Activated T-cell treated with anti-CD3 and anti-CD28 coated beads, Interleukin-2, amount 50 U/mL, for 72 hours (primary cell): ENCODE measurements at regions not wholly inside any gene's neighbourhood (a gene's known extent, or its start where the extent isn't known, plus 50 kb on each side); places are given as distances from the start of the nearest gene placed in this dataset.
"Not testable (repeated sequence)": the region's sequence is repeated elsewhere in the genome, so short reads cannot be mapped to it uniquely, and the experiment has no call there.

Source experiments
- ATAC-seq, 2 donors: fragments of 150-1000 bp; cut with Tn5 transposase; replicated peaks in 1 of 2; 2 replicates each; pipeline ENCODE4 v1.10.0; 2021; ENCODE audit warnings: moderate library complexity in 2 of 2, mild to moderate bottlenecking in 1 of 2
- DNase-seq, 2 donors: peaks; one replicate each; pipeline ENCODE4 v3.0.0; 2021 to 2022; ENCODE audit warnings: mixed read lengths in 1 of 2
- H3K27ac Mint-ChIP-seq: one replicate; pipeline ENCODE4 v1.8.0; 2022; ENCODE audit warnings: mild to moderate bottlenecking, moderate library complexity, mixed read lengths
- H3K27me3 Mint-ChIP-seq: one replicate; pipeline ENCODE4 v1.8.0; 2022; ENCODE audit warnings: low read depth, mixed read lengths
- H3K36me3 Mint-ChIP-seq, 2 donors: one replicate each; pipeline ENCODE4 v1.8.0; 2022; ENCODE audit warnings: mixed read lengths in 2 of 2, mild to moderate bottlenecking in 1 of 2; ENCODE audit not compliant: insufficient read depth in 2 of 2
- H3K4me1 Mint-ChIP-seq: one replicate; pipeline ENCODE4 v1.8.0; 2022; ENCODE audit warnings: low read depth, mixed read lengths
- H3K4me3 Mint-ChIP-seq, 2 donors: one replicate each; pipeline ENCODE4 v1.8.0; 2022; ENCODE audit warnings: mild to moderate bottlenecking in 2 of 2, mixed read lengths in 2 of 2, moderate library complexity in 2 of 2
- H3K9me3 Mint-ChIP-seq, 2 donors: one replicate each; pipeline ENCODE4 v1.8.0; 2022; ENCODE audit warnings: mixed read lengths in 2 of 2

DNA sequence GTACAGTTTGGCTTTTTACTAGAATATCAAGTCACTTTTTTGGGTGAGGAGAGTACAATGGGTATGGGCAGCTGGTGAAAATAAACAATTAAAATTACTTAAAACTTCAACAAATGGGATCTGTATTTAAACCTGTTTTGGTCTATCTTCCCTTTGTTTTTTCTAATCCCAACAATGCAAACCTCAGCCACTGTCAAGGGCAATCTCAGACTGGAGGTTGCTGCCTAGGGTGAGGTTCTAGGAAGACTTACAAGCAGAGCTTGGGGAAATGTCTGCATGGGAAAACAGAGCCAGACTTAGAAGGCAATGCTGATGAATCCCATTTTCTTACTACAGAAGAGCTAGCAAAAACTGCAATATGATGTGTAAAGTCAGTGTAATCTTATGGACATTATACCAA, 1515.3 kb upstream of the TPTE start:
- H3K27me3 Mint-ChIP-seq, result peaks cover 49% of the 10 kb centered on the region
- not testable (repeated sequence) for ATAC-seq, H3K9me3 Mint-ChIP-seq

DNA sequence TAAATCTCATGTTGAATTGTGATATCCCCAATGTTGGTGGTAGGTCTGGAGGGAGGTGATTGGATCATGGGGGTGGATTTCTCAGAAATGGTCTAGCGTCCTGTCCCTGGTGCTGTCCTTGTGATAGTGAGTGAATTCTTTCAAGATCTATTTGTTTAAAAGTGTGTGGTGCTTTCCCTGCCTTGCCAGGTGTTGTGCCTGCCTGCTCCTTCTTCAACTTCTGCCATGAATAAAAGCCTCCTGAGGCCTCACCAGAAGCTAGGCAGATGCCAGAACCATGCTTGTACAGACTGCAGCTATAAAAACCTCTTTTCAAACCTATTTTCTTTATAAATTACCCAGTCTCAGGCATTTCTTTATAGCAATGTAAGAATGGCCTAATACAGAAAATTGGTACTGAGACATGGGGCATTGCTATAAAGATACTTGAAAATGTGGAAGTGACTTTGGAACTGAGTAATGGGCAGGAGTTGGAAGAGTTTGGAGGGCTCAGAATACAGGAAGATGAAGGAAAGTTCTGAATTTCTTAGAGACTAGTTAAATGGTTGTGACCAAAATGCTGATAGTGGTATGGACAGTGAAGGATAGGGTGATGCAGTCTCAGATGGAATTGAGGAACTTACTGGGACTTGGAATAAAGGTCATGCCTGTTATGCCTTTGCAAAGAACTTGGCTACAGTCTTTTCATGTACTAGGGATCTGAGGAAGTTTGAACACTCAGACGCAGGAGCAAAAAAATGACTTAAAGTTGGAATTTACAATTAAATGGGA, 1514.6 kb upstream of the TPTE start:
- peaks cover 56% of the 10 kb centered on the region for H3K27me3 Mint-ChIP-seq
- not testable (repeated sequence) for DNase-seq, H3K36me3 Mint-ChIP-seq, ATAC-seq, H3K27ac Mint-ChIP-seq, H3K4me3 Mint-ChIP-seq, H3K9me3 Mint-ChIP-seq, H3K4me1 Mint-ChIP-seq

More for the DNA sequence above, 1515.3 kb upstream of the TPTE start:
- not testable (repeated sequence) for H3K4me1 Mint-ChIP-seq, H3K36me3 Mint-ChIP-seq, DNase-seq, H3K27ac Mint-ChIP-seq, H3K4me3 Mint-ChIP-seq

DNA sequence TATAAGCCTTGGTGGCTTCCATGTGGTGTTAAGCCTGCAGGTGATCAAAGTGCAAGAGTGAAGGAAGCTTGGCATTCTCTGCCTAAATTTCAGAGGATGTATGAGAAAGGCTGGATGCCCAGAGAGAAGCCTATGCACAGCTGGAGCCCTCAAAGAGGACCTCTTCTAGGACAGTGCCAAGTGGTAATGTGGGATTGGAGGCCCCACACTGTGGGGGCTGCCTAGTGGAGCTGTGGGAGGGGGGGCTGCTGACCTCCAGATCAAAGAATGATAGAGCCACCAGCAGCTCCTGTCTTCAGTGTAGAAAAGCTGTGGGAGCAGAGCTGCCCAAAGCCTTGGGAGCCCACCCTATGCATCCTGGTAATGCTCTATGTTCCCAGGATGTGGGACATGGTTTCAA, 1512.7 kb upstream of the TPTE start:
- ATAC-seq, result no peak
- H3K27ac Mint-ChIP-seq, result no peak overlapping the region
- no peaks in the 10 kb centered on the region for H3K36me3 Mint-ChIP-seq
- peaks cover 74% of the 10 kb centered on the region for H3K27me3 Mint-ChIP-seq
- H3K4me3 Mint-ChIP-seq, result no peak overlapping the region
- peaks cover 2% of the 10 kb centered on the region in 2 donors for H3K9me3 Mint-ChIP-seq
- no peak for DNase-seq
- H3K4me1 Mint-ChIP-seq, result no peaks in the 10 kb centered on the region

DNA sequence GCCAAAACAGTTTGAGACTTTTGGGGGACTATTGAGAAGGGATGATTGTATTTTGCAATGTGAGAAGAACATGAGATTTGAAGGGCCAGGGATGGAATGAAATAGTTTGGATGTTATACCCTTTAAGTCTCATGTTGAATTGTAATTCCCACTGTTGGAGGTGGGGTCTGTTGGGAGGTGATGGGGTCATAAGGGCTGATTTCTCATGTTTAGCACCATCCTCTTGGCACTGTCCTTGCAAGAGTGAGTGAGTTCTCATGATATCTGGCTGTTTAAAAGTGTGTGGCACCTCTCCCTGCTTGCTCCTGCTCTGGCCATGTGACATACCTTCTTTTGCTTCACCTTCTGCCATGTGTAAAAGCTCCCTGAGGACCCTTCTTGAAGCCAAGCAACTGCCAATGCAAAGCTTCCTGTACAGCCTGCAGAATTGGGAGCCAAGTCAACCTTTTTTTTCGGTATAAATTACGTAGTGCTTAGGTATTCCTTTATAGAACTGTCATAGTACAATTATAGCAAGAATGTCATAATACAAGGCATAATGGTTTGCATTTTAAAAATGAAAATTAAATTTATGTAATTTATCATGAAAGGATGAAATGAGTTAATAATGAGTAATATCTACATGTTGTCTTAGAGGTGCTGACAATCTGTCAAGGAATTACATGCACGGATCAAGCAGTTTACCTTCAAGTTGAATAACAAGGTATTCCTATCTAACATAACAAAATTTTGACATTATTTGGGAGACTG, 1511.9 kb upstream of the TPTE start:
- peaks cover 70% of the 10 kb centered on the region for H3K27me3 Mint-ChIP-seq
- not testable (repeated sequence) for H3K27ac Mint-ChIP-seq, H3K4me3 Mint-ChIP-seq, H3K4me1 Mint-ChIP-seq, DNase-seq, H3K36me3 Mint-ChIP-seq, H3K9me3 Mint-ChIP-seq, ATAC-seq

DNA sequence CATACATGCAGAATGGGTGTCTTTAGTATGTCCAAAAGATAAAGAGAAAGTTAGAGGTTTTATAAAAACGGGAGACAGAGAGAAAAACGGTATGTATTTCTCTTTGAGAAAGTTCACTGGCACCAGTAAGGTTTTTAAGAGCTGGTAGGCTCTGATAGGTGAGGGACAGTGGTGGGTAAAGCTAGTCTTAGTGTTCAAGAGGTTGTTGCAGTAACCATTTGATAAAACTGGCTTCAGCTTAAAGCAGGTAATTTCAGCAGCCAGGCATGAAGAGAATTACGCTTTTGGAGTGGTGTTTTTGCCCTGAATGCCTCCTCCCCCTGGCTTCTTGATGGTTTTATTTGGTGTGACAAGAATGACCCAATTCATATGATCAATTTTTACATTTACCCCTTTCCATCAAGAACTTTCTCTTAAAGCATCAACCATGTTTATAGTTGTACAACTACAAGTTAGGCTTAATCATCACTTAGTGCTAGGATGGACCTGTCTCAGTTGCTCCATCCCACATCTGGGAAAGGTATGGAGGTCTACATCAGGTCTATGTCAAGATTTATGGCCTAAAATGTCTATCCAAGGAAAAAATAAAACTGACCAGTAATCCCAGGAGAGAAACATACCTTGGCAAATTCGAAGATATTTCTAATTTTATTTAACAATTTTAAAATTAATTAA, 1511.1 kb upstream of the TPTE start:
- H3K9me3 Mint-ChIP-seq, H3K4me3 Mint-ChIP-seq: not testable (repeated sequence)

DNA sequence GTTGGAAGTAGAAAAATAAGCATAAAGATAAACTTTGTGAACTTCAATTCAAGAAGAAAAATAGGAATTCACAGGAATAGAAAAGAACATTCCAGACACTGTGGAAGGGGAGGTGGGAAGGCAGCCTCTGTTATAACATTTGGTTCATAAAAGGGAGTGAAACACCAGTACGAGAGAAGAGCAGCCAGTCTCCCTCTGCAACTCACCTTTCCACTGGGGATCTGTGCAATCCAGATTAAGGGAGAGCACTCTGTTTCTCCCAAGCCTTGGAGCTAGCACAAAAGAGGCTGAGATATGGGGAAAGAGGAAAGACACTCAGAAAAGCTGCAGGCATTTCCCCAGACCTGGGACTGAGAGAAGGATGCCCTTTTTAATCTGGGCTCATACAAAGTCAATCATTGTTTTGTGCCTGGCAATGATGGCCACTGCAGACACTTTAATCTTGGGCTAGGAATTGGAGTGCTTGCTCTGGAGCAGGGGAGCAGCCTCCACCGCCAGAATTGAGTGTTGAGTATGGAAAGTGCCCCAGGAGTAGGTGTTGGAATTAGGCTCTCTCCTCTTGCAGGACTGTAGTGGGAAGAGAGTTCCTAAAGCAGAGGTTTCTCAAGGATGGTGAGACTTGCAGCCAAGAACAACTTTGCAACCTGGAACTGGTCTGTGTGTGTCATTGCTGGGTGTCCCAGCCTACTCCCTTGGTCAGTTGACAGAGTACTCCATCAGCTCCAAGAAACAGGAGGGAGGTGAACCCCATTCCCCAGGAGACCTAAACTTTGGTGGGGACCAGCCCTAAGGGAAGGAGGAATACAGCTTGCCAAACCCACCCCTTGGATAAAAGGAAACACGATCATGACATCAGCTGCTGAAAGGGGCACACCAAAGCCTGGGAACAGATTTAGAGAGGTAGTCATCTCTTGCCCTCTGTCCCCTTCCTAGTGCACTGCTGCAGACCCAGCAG, 1510.2 kb upstream of the TPTE start:
- H3K27ac Mint-ChIP-seq, H3K36me3 Mint-ChIP-seq, ATAC-seq, H3K4me1 Mint-ChIP-seq, H3K4me3 Mint-ChIP-seq, H3K9me3 Mint-ChIP-seq, DNase-seq: not testable (repeated sequence)
- H3K27me3 Mint-ChIP-seq, result peaks cover 72% of the 10 kb centered on the region

More for the DNA sequence above, 1511.1 kb upstream of the TPTE start:
- not testable (repeated sequence) for ATAC-seq, H3K36me3 Mint-ChIP-seq, H3K27ac Mint-ChIP-seq, H3K4me1 Mint-ChIP-seq, DNase-seq
- H3K27me3 Mint-ChIP-seq, result peaks cover 72% of the 10 kb centered on the region

DNA sequence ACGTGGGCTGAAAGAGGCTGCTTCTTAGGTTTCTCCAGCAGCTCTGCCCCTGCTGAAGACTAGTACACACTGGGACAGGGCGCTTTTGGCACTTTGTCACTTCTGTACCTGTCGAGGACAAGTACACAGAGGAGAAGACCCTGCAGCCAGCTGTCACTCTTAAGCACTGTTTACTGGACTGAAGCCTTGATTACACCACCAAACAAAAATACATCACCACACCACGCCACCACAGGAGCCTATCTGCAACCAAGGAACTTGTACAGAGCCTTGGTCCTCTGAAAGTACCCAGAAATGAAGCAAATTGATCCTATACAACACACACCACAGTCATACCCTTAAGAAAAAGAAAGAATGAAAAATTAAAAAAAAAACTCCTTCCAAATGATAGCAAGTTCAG, 1509.5 kb upstream of the TPTE start:
- ATAC-seq, DNase-seq, H3K4me3 Mint-ChIP-seq, H3K27ac Mint-ChIP-seq, H3K9me3 Mint-ChIP-seq, H3K4me1 Mint-ChIP-seq, H3K36me3 Mint-ChIP-seq: not testable (repeated sequence)
- H3K27me3 Mint-ChIP-seq, result peaks cover 71% of the 10 kb centered on the region

DNA sequence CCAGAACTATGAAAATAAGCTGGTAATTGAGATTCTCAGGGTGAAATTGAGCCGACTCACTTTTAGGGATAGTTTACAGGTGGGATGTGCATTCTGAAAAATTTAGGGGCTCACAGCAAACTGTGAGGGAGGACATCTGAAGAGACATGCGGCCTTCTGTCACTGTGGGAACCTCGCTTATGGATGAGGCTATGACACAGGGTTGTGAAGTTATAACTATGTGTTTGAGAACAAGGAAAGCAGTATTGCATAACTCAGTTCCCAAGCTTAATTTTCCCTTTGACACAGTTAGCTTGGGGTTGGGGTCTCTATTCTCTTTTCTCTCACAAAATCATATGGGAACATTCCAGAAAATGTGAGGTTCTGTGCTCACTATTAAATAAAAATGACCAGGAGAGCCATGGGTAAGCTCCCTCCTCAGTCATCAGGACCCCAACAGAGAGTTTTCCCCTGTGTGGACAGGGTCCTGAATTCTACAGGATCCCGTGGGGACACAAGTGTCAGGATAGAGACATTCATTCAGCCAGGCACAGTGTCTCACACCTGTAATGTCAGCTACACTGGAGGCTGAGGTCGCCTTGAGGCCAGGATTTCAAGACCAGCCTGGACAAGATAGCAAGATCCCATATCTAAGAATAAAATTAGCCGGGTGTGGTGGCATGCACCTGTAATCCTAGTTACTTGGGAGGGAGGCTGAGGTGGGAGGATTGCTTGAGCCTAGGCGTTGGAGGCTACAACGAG, 1507.7 kb upstream of the TPTE start:
- H3K27ac Mint-ChIP-seq, H3K9me3 Mint-ChIP-seq, H3K4me1 Mint-ChIP-seq, H3K4me3 Mint-ChIP-seq, H3K36me3 Mint-ChIP-seq, ATAC-seq, DNase-seq: not testable (repeated sequence)
- H3K27me3 Mint-ChIP-seq, result peaks cover 60% of the 10 kb centered on the region

DNA sequence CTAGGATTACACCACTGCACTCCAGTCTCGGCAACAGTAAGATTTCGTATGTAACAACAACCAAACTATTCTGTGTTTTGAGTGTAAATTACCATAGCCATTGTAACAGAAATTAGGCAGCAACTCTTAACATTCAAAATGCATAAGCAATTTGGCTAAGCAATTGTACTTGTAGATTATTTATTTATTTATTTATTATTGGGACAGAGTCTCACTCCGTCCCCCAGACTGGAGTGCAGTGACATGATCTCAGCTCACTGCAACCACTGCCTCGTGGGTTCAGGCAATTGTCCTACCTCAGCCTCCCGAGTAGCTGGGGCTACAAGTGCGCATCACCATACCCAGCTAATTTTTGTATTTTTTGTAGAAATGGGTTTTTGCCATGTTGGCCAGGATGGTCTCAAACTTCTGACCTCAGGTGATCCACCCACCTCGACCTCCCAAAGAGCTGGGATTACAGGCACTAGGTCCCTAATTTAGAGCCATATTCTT, 1507.1 kb upstream of the TPTE start:
- H3K27ac Mint-ChIP-seq, DNase-seq, H3K36me3 Mint-ChIP-seq, ATAC-seq, H3K4me1 Mint-ChIP-seq, H3K9me3 Mint-ChIP-seq, H3K4me3 Mint-ChIP-seq: not testable (repeated sequence)
- H3K27me3 Mint-ChIP-seq, result peaks cover 53% of the 10 kb centered on the region

DNA sequence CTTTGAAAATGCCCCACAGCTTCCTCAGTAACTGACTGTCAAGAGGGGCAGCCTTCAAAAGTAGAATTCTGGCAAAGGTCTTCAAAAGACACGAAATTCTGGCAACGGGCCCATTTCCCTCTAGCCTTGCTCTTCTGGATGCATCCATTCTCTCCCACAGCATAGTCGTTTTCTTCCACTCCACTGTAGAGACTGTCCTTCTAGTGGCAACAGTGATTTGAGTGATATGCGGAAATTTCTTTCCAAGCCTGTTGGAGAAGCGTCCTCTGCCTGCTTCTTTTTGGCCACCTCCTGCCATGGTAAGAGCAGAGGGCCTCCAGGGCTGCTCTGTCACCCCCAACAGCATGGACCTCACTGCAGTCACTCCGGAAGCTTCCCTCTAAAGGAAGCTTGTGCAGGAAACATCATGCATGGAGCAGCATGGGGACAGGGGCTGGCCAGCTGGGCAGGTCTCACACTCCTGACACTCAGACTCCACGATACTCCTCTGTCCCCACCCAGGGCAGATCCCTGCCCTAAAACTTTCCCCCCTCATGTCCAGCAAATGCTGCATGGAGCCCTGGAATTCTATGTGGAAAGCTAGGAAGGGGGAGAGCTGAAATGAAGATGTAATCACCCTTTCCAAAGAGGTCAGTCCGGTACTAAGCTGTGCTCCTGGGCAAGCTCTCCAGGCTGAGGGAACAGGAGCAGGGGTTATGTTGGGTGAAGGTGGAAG, 1505.7 kb upstream of the TPTE start:
- not testable (repeated sequence) for H3K4me1 Mint-ChIP-seq, H3K4me3 Mint-ChIP-seq, ATAC-seq, H3K36me3 Mint-ChIP-seq, DNase-seq, H3K27ac Mint-ChIP-seq, H3K9me3 Mint-ChIP-seq
- H3K27me3 Mint-ChIP-seq, result peaks cover 47% of the 10 kb centered on the region

DNA sequence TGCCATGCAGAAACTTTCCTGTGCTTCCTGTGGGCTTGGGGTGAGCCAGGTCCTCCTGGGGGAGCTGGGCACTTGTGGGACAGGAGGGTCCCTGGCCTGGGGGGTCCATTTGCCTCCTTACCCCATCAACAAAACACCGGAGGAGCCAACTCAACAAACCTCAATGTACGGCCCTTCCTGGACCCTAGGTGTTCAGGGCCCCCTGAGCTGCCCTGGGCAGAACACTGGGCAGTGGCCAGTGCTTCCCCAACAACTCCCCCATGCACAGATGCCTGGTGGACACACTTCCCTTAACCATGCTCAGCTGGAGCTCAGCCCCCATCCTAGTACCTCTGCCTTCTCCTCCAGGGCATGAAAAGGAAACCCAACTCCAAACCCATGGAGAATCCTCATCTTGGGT, 1504.2 kb upstream of the TPTE start:
- not testable (repeated sequence) for DNase-seq, H3K27ac Mint-ChIP-seq, H3K36me3 Mint-ChIP-seq, H3K4me1 Mint-ChIP-seq, H3K4me3 Mint-ChIP-seq, ATAC-seq, H3K9me3 Mint-ChIP-seq
- H3K27me3 Mint-ChIP-seq, result peaks cover 40% of the 10 kb centered on the region
